DOHH2 (cell line): ENCODE measurements at regions not wholly inside any gene's neighbourhood (a gene's known extent, or its start where the extent isn't known, plus 50 kb on each side); places are given as distances from the start of the nearest gene placed in this dataset.
A peak's percentile ranks its signal among the peaks of the same experiment; 100 is the strongest.

Source experiments
- EZH2phosphoT487 ChIP-seq: fragments of 200-600 bp; sonication (generic); IDR thresholded peaks from 2 replicates; pipeline ENCODE4 v1.6.1; 2017; ENCODE audit warnings: borderline replicate concordance, mild to moderate bottlenecking, antibody characterized with exemption, low read length, moderate library complexity, mixed read lengths
- TF ChIP-seq, protein P1 (sequence below): fragments of 200-600 bp; sonication (generic); IDR thresholded peaks from one replicate; pipeline ENCODE4 v1.5.1; 2014; ENCODE audit warnings: antibody characterized with exemption, mild to moderate bottlenecking, low read depth, low read length; ENCODE audit not compliant: poor library complexity, severe bottlenecking

DNA sequence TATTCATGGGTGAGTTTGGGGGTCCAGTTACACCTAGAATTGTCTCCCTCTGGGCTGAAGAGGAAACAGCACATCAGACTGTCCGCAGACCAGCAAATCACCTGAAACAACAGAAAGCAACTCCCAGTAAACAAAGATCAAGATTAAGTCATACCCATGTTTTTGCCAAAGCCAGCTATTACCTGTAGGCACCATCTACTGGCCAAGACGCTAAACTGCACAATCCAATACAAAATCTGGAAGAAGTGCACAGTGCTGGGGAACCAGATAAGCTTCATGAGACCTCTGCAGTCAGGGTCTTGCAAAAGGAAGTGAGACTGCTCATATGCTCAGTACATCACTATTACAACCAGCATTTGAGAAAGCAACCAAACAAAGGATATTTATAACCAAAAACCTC, 157.5 kb upstream of the ITM2A start:
- TF ChIP-seq, protein P1, sequence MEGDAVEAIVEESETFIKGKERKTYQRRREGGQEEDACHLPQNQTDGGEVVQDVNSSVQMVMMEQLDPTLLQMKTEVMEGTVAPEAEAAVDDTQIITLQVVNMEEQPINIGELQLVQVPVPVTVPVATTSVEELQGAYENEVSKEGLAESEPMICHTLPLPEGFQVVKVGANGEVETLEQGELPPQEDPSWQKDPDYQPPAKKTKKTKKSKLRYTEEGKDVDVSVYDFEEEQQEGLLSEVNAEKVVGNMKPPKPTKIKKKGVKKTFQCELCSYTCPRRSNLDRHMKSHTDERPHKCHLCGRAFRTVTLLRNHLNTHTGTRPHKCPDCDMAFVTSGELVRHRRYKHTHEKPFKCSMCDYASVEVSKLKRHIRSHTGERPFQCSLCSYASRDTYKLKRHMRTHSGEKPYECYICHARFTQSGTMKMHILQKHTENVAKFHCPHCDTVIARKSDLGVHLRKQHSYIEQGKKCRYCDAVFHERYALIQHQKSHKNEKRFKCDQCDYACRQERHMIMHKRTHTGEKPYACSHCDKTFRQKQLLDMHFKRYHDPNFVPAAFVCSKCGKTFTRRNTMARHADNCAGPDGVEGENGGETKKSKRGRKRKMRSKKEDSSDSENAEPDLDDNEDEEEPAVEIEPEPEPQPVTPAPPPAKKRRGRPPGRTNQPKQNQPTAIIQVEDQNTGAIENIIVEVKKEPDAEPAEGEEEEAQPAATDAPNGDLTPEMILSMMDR, result peak; percentile 31
- TF ChIP-seq EZH2phosphoT487, result no peak
